HG03095 (cell line): ENCODE measurements at regions not wholly inside any gene's neighbourhood (a gene's known extent, or its start where the extent isn't known, plus 50 kb on each side); places are given as distances from the start of the nearest gene placed in this dataset.
"Not testable (repeated sequence)": the region's sequence is repeated elsewhere in the genome, so short reads cannot be mapped to it uniquely, and the experiment has no call there.

Source experiments
- ATAC-seq: cut with Tn5 transposase; IDR thresholded peaks from one replicate; pipeline ENCODE4 v1.9.1; 2021; ENCODE audit warnings: moderate library complexity; ENCODE audit not compliant: unreplicated experiment

GRCh38 chr6:8879334-8879733 is 444.0 kb upstream of the SLC35B3 start:
- no peak for ATAC-seq

GRCh38 chr6:8875986-8876385 is 440.6 kb upstream of the SLC35B3 start:
- ATAC-seq, result no peak

- ATAC-seq, result no peak
Measured at GRCh38 chr6:8872589-8872988, 437.2 kb upstream of the SLC35B3 start.

- ATAC-seq, result no peak
Measured at GRCh38 chr6:8865451-8865850, 430.1 kb upstream of the SLC35B3 start.

GRCh38 chr6:8860671-8861070 is 425.3 kb upstream of the SLC35B3 start:
- no peak for ATAC-seq

GRCh38 chr6:8859501-8859900 is 424.2 kb upstream of the SLC35B3 start:
- ATAC-seq, result no peak

GRCh38 chr6:8858854-8859331 is 423.5 kb upstream of the SLC35B3 start:
- no peak for ATAC-seq

- ATAC-seq, result no peak
Measured at GRCh38 chr6:8857160-8857559, 421.8 kb upstream of the SLC35B3 start.

- ATAC-seq, result no peak
Measured at GRCh38 chr6:8855411-8855810, 420.1 kb upstream of the SLC35B3 start.

GRCh38 chr6:8852332-8852731 is 417.0 kb upstream of the SLC35B3 start:
- no peak for ATAC-seq

- not testable (repeated sequence) for ATAC-seq
Measured at GRCh38 chr6:8846680-8847079, 411.3 kb upstream of the SLC35B3 start.

- no peak for ATAC-seq
Measured at GRCh38 chr6:8845690-8846089, 410.3 kb upstream of the SLC35B3 start.

- ATAC-seq, result no peak
Measured at GRCh38 chr6:8844968-8845367, 409.6 kb upstream of the SLC35B3 start.

- ATAC-seq, result no peak
Measured at GRCh38 chr6:8839626-8840025, 404.3 kb upstream of the SLC35B3 start.

- no peak for ATAC-seq
Measured at GRCh38 chr6:8837343-8837742, 402.0 kb upstream of the SLC35B3 start.

GRCh38 chr6:8832695-8833094 is 397.4 kb upstream of the SLC35B3 start:
- not testable (repeated sequence) for ATAC-seq

- no peak for ATAC-seq
Measured at GRCh38 chr6:8831366-8832152, 396.2 kb upstream of the SLC35B3 start.

- no peak for ATAC-seq
Measured at GRCh38 chr6:8830794-8831193, 395.4 kb upstream of the SLC35B3 start.

GRCh38 chr6:8829796-8830195 is 394.5 kb upstream of the SLC35B3 start:
- ATAC-seq, result no peak

GRCh38 chr6:8829296-8829695 is 394.0 kb upstream of the SLC35B3 start:
- no peak for ATAC-seq

- ATAC-seq, result no peak
Measured at GRCh38 chr6:8828376-8828775, 393.0 kb upstream of the SLC35B3 start.

- no peak for ATAC-seq
Measured at GRCh38 chr6:8825726-8826125, 390.4 kb upstream of the SLC35B3 start.

- no peak for ATAC-seq
Measured at GRCh38 chr6:8821981-8822381, 386.6 kb upstream of the SLC35B3 start.
